GM20431 (cell line): ENCODE measurements at regions not wholly inside any gene's neighbourhood (a gene's known extent, or its start where the extent isn't known, plus 50 kb on each side); places are given as distances from the start of the nearest gene placed in this dataset.

Experiments used
- in situ Hi-C: fragments of 300-500 bp; cut with MseI, MboI; formaldehyde crosslinking; loops from one replicate; pipeline ENCODE4 v1.15.0; 2020; ENCODE audit warnings: low sequenced_read_pairs; ENCODE audit not compliant: unreplicated experiment

GRCh38 chr22:49207008-49208003, 620.4 kb downstream of the BRD1 start:
- in situ Hi-C loops, result no loop called here

DNA sequence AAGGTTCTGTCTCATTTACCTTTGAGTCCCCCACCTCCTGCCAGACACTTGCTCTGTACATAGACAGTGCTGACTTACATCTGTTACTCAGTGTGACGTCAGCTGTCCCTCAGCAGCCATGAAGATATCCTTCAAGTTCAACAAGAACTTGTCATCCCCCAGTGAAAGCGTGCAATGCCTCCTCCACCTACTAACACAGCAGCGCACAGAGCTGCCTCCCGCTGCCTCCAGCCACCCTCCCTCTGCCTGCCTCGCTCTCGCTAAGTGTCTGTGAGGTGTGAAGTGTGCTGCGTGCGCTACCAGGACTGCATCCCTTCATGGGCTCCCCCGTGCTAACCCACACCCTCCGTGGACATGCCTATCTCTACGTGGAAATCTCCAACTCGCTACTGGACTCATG, 621.4 kb downstream of the BRD1 start:
- in situ Hi-C loops, result no loop called here

GRCh38 chr22:49205483-49205800, 622.2 kb downstream of the BRD1 start:
- in situ Hi-C loops, result no loop called here

GRCh38 chr22:49204599-49205482, 622.8 kb downstream of the BRD1 start:
- in situ Hi-C loops, result no loop called here

- in situ Hi-C loops, result no loop called here
Observed at GRCh38 chr22:49203859-49204598, 623.6 kb downstream of the BRD1 start.

DNA sequence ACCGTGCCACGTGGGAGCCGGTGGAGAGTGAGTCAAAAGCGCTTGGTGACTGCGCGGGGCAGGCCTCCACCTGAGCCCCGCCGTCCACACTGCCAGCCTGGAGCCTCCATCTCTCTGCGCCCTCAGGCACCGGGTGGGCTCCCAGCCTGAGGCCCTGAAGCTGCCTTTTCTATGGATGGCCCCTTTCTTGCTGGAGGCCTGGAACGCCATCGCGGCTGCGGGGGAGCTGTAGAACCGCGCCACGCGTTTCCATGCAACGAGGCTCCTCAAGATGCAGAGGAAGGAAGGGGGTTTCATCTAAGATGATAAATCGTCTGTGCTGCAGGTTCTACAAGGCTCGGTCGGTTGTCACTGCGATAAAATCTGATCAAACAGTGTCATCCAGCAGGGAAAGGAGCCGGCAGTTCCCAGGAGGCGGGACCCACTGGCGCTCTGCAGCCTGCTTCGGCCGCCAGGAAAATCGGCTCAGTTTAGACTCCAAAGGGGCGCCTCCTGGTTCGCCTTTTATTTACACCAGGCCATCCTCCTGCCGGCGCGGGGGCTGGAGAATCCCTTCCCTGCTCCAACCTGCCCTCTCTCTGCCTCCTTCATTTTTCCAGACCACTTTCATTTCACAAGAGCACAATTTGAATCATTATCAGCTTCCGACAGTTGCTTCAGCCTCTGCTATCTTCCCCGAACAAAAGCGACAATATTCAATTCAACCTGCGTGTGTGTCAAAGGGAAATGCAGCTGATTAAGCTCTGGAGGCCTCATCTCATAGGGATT, 624.4 kb downstream of the BRD1 start:
- in situ Hi-C loops, result no loop called here

- in situ Hi-C loops, result no loop called here
Observed at GRCh38 chr22:49202226-49202625, 625.4 kb downstream of the BRD1 start.

DNA sequence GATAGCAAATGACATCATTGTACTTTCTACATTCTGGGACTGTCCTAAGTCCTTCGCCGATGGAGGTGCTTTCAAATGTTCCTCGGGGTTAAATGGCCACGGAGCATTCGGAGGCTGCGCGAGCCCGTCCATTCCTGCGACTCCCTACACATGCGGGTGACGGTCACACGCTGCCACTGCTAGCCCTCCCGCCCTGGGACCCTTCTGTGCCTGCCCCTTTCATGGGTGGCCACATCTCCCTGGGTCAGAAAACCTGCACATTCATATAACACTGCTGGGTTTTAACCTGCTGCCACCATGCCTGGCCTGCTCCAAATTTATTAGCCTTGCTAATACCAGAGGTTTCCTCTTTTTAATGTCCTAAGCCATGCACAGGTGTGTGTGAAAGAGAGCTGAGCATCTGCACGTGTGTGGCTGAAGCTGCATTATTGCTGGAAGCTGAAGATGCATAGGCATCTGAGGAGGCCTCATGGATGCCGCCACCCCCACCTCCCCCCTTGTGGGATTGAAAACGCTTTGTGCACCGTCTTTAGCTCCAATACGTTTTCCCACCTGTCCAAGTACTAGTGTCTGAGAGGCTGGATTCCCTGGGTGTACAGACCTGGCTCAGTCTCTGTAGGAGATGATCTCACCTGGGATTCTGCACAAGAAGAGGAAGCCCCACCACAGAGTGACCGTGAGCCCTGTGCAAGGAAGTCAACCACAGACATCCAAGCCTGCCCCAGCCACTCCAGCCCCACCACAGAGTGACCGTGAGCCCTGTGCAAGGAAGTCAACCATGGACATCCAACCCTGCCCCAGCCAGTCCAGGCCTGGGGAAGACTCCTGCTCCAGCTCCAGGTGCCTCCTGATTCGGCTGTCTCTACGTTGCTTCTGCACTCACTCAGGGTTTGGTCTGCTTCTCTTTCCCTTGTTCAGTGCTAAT, 626.4 kb downstream of the BRD1 start:
- in situ Hi-C loops, result no loop called here

DNA sequence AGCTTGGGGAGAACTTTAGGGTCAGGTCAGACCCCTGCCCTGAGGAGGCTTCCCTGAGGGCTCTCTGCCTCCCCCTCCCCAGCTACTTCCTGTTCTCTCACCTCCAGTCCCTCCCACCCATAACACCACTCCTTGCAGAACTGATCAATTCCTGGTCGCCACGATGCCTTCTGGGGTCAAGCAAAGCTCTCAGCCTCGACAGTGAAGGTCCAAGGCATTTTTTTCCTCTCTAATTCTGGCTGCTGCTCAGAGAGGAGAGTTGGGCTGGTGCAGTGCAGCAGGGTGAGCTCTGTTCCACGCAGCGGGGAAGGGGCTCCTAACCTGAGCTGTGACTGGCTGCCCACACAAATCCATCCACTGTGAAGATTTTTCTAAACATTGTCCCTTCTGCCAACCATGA, 628.4 kb downstream of the BRD1 start:
- in situ Hi-C loops, result no loop called here

DNA sequence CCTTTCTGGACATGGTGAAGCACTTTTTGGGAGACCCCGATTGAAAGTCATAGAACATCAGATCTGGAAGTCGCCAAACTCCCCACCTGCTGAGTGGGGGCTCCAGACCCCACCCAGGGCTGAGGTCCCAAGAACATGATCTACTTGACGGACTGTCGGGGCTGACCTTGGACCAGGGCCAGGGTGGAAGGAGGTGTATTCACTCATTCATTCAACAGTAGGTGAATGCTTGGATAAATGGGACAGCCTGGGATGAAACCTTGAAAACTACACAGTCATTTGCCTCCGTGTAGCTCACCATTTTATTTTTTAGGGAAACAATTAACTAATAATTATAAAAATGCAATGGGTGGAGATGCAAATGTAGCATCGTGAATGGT, 629.0 kb downstream of the BRD1 start:
- in situ Hi-C loops, result no loop called here

DNA sequence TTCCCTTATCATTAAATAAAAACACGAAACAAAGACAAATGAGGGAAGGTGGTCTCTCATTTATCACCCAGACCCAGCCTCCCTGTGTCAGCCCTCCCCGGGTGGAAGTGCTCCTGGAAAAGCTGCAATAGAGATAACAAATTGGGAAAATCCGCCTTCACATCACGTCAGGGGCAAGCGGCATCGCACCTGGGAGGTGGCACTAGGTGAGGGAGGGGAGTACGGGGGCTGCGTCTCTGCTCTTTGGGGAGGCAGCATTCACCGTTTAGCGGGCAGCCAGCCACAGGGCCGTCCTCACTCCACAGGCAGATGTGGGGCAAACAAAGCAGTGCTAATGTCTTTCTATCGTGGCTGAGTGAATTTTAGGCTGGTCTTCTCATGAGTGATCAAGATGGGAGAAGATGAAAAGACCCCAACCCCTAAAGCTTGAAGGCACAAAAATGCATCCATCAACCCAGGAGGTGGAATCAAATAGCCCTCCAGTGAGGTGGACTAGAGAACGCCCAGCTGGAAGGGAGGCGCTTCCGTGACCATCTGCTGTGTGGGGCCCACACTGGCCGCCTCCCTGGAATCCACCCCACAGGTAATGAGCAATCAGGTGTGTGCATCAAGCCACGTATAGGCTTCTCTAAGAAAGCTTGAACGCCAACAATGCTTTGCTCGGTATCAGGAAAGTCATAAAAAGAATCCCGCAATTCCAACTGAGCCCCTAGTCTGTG, 629.5 kb downstream of the BRD1 start:
- in situ Hi-C loops, result no loop called here

- in situ Hi-C loops, result no loop called here
Observed at GRCh38 chr22:49197505-49197904, 630.2 kb downstream of the BRD1 start.

- in situ Hi-C loops, result no loop called here
Observed at GRCh38 chr22:49196046-49196511, 631.6 kb downstream of the BRD1 start.

- in situ Hi-C loops, result no loop called here
Observed at GRCh38 chr22:49195636-49196035, 632.0 kb downstream of the BRD1 start.

DNA sequence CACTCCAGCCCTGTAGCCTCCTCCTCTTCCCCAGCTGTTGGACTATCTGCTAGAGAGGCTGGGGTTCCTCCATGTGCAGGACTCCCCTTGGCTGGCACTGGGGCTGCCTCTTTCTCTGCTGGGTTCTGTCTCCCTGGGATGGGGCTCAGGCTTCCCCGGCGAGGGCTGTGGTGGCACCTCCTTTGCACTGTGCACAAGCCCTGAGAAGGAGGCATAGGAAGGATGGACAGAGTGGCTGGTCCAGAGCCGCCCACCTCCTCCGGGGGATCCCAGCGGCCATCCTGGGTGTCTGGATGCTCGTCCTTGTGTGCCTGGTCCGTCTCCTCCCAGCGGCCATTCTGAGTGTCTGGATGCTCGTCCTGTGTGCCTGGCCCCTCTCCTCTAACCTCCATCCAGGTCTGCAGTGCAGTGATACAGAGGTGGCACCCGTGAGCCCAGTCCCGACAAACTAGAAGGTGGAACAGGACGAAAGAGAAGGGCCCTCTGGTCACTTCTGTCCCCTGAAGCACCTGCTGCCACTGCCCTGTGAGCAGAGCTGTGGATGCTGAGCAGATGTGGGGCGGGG, 633.7 kb downstream of the BRD1 start:
- in situ Hi-C loops, result no loop called here

DNA sequence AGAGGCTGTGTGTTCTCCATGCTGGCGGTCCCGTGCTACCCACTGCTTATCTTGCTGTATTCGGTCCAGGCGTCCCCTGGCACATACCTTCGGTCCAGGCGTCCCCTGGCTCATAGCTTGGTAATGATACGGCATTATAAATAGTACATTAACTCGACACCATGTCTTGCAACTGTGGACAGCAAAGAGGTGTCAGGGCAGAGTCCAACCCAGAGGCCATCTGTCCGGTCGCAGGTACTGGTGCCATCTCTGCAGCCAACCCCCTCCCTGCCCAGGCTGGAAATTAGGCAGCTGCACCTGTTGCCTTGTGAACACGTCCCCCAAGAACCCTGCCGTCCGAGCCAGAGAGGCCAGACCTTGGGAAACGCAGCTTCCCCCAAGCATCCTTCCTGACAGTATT, 634.3 kb downstream of the BRD1 start:
- in situ Hi-C loops, result no loop called here

DNA sequence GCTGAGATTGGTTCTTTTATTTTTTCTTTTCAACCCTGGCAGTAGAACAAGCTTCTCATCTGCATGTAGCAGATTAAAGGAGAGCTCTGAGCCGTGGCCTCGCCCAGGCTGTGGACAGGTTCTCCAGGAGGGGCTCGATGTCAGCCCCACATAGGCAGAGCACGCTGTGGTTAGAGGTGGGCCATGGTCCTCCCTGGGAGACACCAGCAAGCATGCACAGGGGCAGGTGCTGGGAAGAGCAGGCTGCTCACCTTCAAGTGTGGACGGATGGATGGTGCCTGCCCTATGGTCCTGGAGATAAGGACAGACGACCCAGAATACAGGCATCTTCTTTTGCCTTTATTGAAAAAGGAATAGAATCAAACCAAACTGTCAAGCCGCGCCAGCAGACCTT, 634.8 kb downstream of the BRD1 start:
- in situ Hi-C loops, result no loop called here
